ENCODE measurements at regions not wholly inside any gene's neighbourhood (a gene's known extent, or its start where the extent isn't known, plus 50 kb on each side); places are given as distances from the start of the nearest gene placed in this dataset.

DNA sequence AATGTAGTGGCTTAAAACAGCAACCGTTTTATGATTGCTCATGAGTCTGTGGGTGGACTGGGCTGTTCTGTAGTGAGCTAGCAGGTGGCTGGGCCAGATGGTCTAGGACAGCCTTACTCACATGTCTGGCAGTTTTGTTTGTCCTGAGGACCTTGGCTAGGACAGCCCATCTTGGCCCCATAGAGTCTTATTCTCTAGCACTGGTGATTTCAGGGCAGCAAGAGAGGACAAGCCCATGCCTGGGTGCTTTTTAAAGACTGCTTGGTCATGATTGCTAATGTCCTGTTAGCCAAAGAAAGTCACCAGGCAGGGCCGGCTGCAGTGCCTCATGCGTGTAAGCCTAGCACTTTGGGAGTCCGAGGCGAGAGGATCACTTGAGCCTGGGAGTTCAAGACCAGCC is 139.8 kb downstream of the KATNIP start:
- H3K4me3 ChIP-seq (ENCODE audit: insufficient read depth, low read depth, low read length): no peak overlapping the region
- no peaks in the 10 kb centered on the region for H3K36me3 ChIP-seq (ENCODE audit: control insufficient read depth, insufficient read depth, low read length)
- no CpG with 5 or more reads among the region's 5 CpGs for WGBS, 2 experiments (ENCODE audit: extremely low coverage in 2 of 2, insufficient read length in 1 of 2)
- intact Hi-C loops (cut with micrococcal nuclease): no loop called here
- H3K9me1 ChIP-seq (ENCODE audit: insufficient read depth, low read length): peaks cover 2% of the 10 kb centered on the region
- no peak overlapping the region for H2BK120ac ChIP-seq (ENCODE audit: low read depth, low read length)
- no peak overlapping the region for H3K4ac ChIP-seq (ENCODE audit: low read depth, low read length)
- H3K9ac ChIP-seq (ENCODE audit: low read depth, low read length): no peak overlapping the region
- no TSS peak for BruUV-seq (replicated peaks)
- H4K8ac ChIP-seq (ENCODE audit: low read depth in 2 of 2, low read length in 2 of 2): no peak overlapping the region
- H3K18ac ChIP-seq (ENCODE audit: low read depth, low read length): no peak overlapping the region
- H3K14ac ChIP-seq (replicated peaks; ENCODE audit: low read depth, low read length): no peak overlapping the region
- H4K20me1 ChIP-seq (ENCODE audit: insufficient read depth, low read length): no peaks in the 10 kb centered on the region
- CTCF ChIA-PET: interaction anchor here (0.5 to 0.8 kb wide), 2 partner anchors 9 to 292 kb away, joined by 3 read pairs; no protein-coding TSS in a partner anchor
- H3K4me2 ChIP-seq (ENCODE audit: low read depth, low read length): no peak overlapping the region
- no peak overlapping the region for H3K27ac ChIP-seq (ENCODE audit: insufficient read depth, low read length)
- no peak for TF ChIP-seq MXI1 (IDR thresholded peaks at IDR 0.05; ENCODE audit: borderline replicate concordance, low read depth, low read length)
- TF ChIP-seq RCOR1 (IDR thresholded peaks at IDR 0.05; ENCODE audit: insufficient replicate concordance, low read length): peak; percentile 22
- no peak overlapping the region for H2BK20ac ChIP-seq (ENCODE audit: low read depth, low read length)
- no peak overlapping the region for H2BK15ac ChIP-seq (ENCODE audit: low read depth, low read length)
- dilution Hi-C loops (cut with HindIII; ENCODE audit: low sequenced_read_pairs, unreplicated experiment): no loop called here
- H3K79me1 ChIP-seq (ENCODE audit: low read depth in 1 of 2, low read length in 2 of 2): no peaks in the 10 kb centered on the region
- H2AFZ ChIP-seq (replicated peaks; ENCODE audit: low read length, poor library complexity): no peak overlapping the region
- H4K91ac ChIP-seq (ENCODE audit: insufficient read depth, low read depth, low read length): no peak overlapping the region
- H2AK9ac ChIP-seq (replicated peaks; ENCODE audit: low read depth, low read length, poor library complexity): no peak overlapping the region
- in situ Hi-C loops (cut with MboI; ENCODE audit: low sequenced_read_pairs): no loop called here
- H4K5ac ChIP-seq (ENCODE audit: low read depth, low read length): no peak overlapping the region
- ATAC-seq (ENCODE audit: low read depth) (no peak), DNase-seq (peak; percentile 53)
- H3K9me3 ChIP-seq (ENCODE audit: control insufficient read depth, insufficient read depth, low read length): no peaks in the 10 kb centered on the region
- no peak overlapping the region for H3K56ac ChIP-seq (ENCODE audit: extremely low read depth, insufficient read depth, low read length)
- POLR2A ChIA-PET (ENCODE audit: unreplicated experiment): no interaction called here
- no peak overlapping the region for H2BK5ac ChIP-seq (ENCODE audit: low read depth, low read length, poor library complexity, severe bottlenecking)
- H2AK5ac ChIP-seq (ENCODE audit: low read depth, low read length): no peak overlapping the region
- no peak overlapping the region for H3K23ac ChIP-seq (ENCODE audit: low read depth, low read length)
- peaks cover 5% of the 10 kb centered on the region; the same call in 1 of the 2 replicates for H3K4me1 ChIP-seq (ENCODE audit: control insufficient read depth, insufficient read depth, low read length)
- no peaks in the 10 kb centered on the region for H3K27me3 ChIP-seq (ENCODE audit: control insufficient read depth, insufficient read depth, low read length)

All from IMR-90 (cell line).